ENCODE measurements at regions not wholly inside any gene's neighbourhood (a gene's known extent, or its start where the extent isn't known, plus 50 kb on each side); places are given as distances from the start of the nearest gene placed in this dataset.

DNA sequence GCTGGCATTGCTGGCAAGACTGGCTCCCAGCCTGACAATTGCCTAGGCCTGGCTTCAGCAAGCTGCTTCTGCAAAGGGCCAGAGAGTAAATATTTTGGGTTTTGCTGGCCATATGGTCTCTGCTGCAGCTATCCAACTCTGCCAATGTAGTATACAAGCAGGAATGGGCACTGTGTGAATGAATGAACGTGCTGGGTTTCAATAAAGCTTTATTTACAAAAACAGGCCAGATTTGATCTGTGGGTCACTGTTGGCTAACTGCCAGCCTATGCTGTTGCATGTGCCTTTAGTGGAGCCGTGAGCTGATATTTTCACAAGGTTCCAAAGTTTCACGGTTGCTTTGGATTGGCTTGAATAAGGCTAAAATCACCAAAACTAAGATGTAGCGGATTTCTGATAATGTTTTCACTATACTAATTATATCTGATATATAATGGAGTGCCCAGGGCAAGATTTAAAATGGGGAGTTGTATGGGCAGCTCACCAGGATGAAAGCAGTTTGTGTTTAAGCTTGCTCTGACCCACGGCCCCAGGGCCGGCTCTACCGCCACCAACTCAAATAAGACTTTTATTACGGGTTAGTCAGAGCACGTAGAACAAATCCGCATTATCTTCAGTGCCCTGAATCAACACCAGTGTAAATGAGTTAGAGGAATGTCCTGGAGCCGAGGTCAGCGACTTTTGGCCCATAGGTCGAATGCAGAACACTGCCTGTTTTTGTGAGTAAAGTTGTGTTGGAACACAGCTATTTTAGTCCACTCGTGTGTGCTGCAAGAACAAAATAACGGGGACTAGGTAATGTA lies 98.6 kb upstream of the DAP start:
- CTCF ChIA-PET: interaction anchor here (0.8 to 1.7 kb wide), 2 partner anchors 8 to 114 kb away, joined by 3 to 4 read pairs; no protein-coding TSS in a partner anchor
- DNase-seq (no peak), ATAC-seq (ENCODE audit: low read depth) (no peak)
- Histone ChIP-seq H3K9me3 (ENCODE audit: control extremely low read depth in 1 of 3, control insufficient read depth in 2 of 3, insufficient read depth in 1 of 3, low read length in 2 of 3) (no peaks in the 10 kb centered on the region), H3K79me2 (ENCODE audit: control insufficient read depth, insufficient read depth, low read length) (no peaks in the 10 kb centered on the region), H3K27me3 (replicated peaks in 1 of 4; ENCODE audit: control extremely low read depth in 1 of 4, control insufficient read depth in 3 of 4, insufficient read depth in 4 of 4, low read length in 3 of 4) (peaks cover 0 to 12% (median 2%) of the 10 kb centered on the region in 4 experiments), H3K4me3 (ENCODE audit: control extremely low read depth in 1 of 5, extremely low read depth in 1 of 5, insufficient read depth in 1 of 5, low read depth in 2 of 5, low read length in 4 of 5) (no peak overlapping the region), H3K4me2 (replicated peaks; ENCODE audit: low read depth, low read length, poor library complexity, severe bottlenecking) (no peak overlapping the region), H4K20me1 (ENCODE audit: control insufficient read depth, insufficient read depth, low read length, poor library complexity, severe bottlenecking) (no peaks in the 10 kb centered on the region), H3K27ac (ENCODE audit: low read length in 2 of 2) (no peak overlapping the region), H3K36me3 (replicated peaks in 1 of 2; ENCODE audit: control extremely low read depth in 1 of 2, control insufficient read depth in 1 of 2, extremely low read depth in 1 of 2, insufficient read depth in 2 of 2, low read length in 1 of 2) (no peaks in the 10 kb centered on the region), H3K4me1 (ENCODE audit: control insufficient read depth in 2 of 2, insufficient read depth in 2 of 2, low read length in 2 of 2) (no peaks in the 10 kb centered on the region), H2AFZ (ENCODE audit: insufficient read depth, low read depth, low read length, poor library complexity, severe bottlenecking) (no peak overlapping the region), H3K9ac (ENCODE audit: low read length) (no peak overlapping the region)
- POLR2A ChIA-PET: no interaction called here
- Mint-ChIP-seq H3K4me1 (peaks cover 6% of the 10 kb centered on the region), H3K27ac (no peak overlapping the region), H3K4me3 (no peak overlapping the region), H3K27me3 (peaks cover 30% of the 10 kb centered on the region), H3K9me3 (ENCODE audit: insufficient read depth) (no peaks in the 10 kb centered on the region)
- 91% methylated on average over 11 of the region's 15 CpGs for WGBS (ENCODE audit: insufficient coverage)
- intact Hi-C loops (cut with micrococcal nuclease): loop anchor here (10.0 kb wide), 1 partner anchor 165 kb away; no protein-coding TSS in a partner anchor
- TF ChIP-seq EZH2 (IDR thresholded peaks at IDR 0.05; ENCODE audit: borderline replicate concordance, insufficient read depth, low read depth, low read length, poor library complexity, severe bottlenecking): no peak
- TF ChIP-seq, protein P1, sequence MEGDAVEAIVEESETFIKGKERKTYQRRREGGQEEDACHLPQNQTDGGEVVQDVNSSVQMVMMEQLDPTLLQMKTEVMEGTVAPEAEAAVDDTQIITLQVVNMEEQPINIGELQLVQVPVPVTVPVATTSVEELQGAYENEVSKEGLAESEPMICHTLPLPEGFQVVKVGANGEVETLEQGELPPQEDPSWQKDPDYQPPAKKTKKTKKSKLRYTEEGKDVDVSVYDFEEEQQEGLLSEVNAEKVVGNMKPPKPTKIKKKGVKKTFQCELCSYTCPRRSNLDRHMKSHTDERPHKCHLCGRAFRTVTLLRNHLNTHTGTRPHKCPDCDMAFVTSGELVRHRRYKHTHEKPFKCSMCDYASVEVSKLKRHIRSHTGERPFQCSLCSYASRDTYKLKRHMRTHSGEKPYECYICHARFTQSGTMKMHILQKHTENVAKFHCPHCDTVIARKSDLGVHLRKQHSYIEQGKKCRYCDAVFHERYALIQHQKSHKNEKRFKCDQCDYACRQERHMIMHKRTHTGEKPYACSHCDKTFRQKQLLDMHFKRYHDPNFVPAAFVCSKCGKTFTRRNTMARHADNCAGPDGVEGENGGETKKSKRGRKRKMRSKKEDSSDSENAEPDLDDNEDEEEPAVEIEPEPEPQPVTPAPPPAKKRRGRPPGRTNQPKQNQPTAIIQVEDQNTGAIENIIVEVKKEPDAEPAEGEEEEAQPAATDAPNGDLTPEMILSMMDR (IDR thresholded peaks at IDR 0.05): no peak

DNA sequence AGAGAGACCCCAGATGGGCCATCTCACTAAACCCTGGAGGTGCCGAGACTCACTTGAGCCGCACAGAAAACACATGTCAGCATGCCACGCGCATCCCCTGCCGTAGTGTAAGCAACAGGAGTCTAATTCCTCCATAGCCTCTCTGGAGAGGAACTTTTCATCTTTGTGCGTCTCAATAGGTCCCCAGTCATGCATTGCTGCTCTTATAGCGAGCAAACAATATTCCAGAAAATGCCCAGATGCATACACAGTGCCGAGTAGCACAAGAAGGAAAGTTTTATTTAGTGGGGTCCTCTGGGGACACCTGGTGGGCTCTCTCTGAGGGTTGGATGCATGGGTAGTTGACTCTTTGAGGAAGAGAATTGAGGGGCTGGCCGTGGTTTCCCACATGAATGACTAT lies 97.9 kb upstream of the DAP start:
- Mint-ChIP-seq H3K4me1 (peaks cover 6% of the 10 kb centered on the region), H3K9me3 (ENCODE audit: insufficient read depth) (no peaks in the 10 kb centered on the region), H3K4me3 (no peak overlapping the region), H3K27ac (no peak overlapping the region), H3K27me3 (peaks cover 30% of the 10 kb centered on the region)
- no peaks in the 10 kb centered on the region for H3K79me2 ChIP-seq (ENCODE audit: control insufficient read depth, insufficient read depth, low read length)
- WGBS (ENCODE audit: insufficient coverage): 81% methylated on average over 9 of the region's 9 CpGs
- TF ChIP-seq EZH2 (IDR thresholded peaks at IDR 0.05; ENCODE audit: borderline replicate concordance, insufficient read depth, low read depth, low read length, poor library complexity, severe bottlenecking): no peak
- TF ChIP-seq, protein P1 (IDR thresholded peaks at IDR 0.05): no peak
- POLR2A ChIA-PET: no interaction called here
- CTCF ChIA-PET: no interaction called here
- ATAC-seq (ENCODE audit: low read depth) (no peak), DNase-seq (no peak)
- no peak overlapping the region for H3K9ac ChIP-seq (ENCODE audit: low read length)
- intact Hi-C loops (cut with micrococcal nuclease): loop anchor here (10.0 kb wide), 1 partner anchor 164 kb away; no protein-coding TSS in a partner anchor
- H3K36me3 ChIP-seq (replicated peaks in 1 of 2; ENCODE audit: control extremely low read depth in 1 of 2, control insufficient read depth in 1 of 2, extremely low read depth in 1 of 2, insufficient read depth in 2 of 2, low read length in 1 of 2): no peaks in the 10 kb centered on the region
- no peak overlapping the region for H3K4me2 ChIP-seq (replicated peaks; ENCODE audit: low read depth, low read length, poor library complexity, severe bottlenecking)
- H2AFZ ChIP-seq (ENCODE audit: insufficient read depth, low read depth, low read length, poor library complexity, severe bottlenecking): no peak overlapping the region
- no peak overlapping the region for H3K4me3 ChIP-seq (ENCODE audit: control extremely low read depth in 1 of 5, extremely low read depth in 1 of 5, insufficient read depth in 1 of 5, low read depth in 2 of 5, low read length in 4 of 5)
- peaks cover 0 to 12% (median 2%) of the 10 kb centered on the region in 4 experiments for H3K27me3 ChIP-seq (replicated peaks in 1 of 4; ENCODE audit: control extremely low read depth in 1 of 4, control insufficient read depth in 3 of 4, insufficient read depth in 4 of 4, low read length in 3 of 4)
- H3K4me1 ChIP-seq (ENCODE audit: control insufficient read depth in 2 of 2, insufficient read depth in 2 of 2, low read length in 2 of 2): no peaks in the 10 kb centered on the region
- no peaks in the 10 kb centered on the region for H4K20me1 ChIP-seq (ENCODE audit: control insufficient read depth, insufficient read depth, low read length, poor library complexity, severe bottlenecking)
- H3K27ac ChIP-seq (ENCODE audit: low read length in 2 of 2): no peak overlapping the region
- H3K9me3 ChIP-seq (ENCODE audit: control extremely low read depth in 1 of 3, control insufficient read depth in 2 of 3, insufficient read depth in 1 of 3, low read length in 2 of 3): no peaks in the 10 kb centered on the region
